ENCODE measurements at regions not wholly inside any gene's neighbourhood (a gene's known extent, or its start where the extent isn't known, plus 50 kb on each side); places are given as distances from the start of the nearest gene placed in this dataset.

GRCh38 chr2:16214391-16214790 lies 274.0 kb downstream of the MYCN start:
- intact Hi-C loops (cut with DNase I), result no loop called here
- no peak for ATAC-seq
- DNase-seq, result no peak

GRCh38 chr2:16212321-16212720 lies 272.0 kb downstream of the MYCN start:
- intact Hi-C loops (cut with DNase I), result no loop called here
- no peak for DNase-seq
- no peak for ATAC-seq

GRCh38 chr2:16211341-16211740 lies 271.0 kb downstream of the MYCN start:
- DNase-seq (no peak), ATAC-seq (no peak)
- intact Hi-C loops (cut with DNase I), result no loop called here

- intact Hi-C loops (cut with DNase I), result no loop called here
- no peak for DNase-seq
- ATAC-seq, result no peak
These were observed 270.5 kb downstream of the MYCN start for GRCh38 chr2:16210841-16211240.

GRCh38 chr2:16209799-16210198 lies 269.4 kb downstream of the MYCN start:
- DNase-seq (no peak), ATAC-seq (no peak)
- intact Hi-C loops (cut with DNase I), result no loop called here

DNA sequence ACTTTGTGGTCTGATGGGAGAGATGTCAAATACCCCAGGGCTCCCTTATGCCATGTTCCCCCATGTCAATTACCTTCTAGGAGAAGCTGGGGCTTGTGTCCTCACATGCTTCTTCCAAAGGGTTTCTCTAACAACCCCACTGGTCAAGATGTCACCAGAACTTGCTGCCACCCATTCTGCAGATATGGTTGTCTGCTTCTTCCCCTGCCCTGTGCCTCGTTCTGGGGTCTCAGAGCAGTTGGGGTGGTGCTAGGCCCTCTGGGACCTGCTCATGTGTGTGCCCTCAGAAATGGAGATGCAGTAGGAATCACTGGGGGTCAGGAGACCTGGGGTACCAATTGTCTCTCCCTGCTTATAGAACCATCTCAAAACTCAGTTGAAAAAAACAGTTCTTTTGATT lies 268.6 kb downstream of the MYCN start:
- intact Hi-C loops (cut with DNase I), result no loop called here
- DNase-seq (no peak), ATAC-seq (no peak)

DNA sequence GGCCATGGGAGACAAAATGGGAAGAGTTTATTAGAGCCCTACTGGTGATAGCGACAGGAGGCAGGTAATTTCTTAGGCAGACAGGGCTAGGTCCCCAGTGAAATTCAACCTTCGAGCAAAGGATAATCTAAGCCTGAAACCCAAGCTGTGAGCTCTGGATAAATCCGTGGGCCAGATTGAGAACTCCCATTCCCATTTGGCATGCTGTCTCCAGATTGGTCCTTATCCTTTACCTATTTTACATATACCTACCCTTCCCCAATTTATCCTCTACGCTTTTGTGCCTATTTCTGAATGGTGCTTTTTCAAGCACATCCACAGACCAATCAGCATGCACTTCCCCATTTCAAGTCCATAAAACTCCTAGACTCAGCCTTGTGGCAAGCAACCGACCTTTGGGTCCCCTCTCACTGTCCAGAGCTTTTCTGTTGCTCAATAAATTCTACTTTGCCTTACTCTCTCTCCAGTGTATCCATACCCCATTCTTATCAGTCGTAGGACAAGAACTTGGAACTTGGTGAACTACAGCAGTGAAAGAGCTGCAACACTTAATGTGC lies 268.0 kb downstream of the MYCN start:
- intact Hi-C loops (cut with DNase I), result no loop called here
- no peak for ATAC-seq

GRCh38 chr2:16207611-16208010 lies 267.3 kb downstream of the MYCN start:
- intact Hi-C loops (cut with DNase I), result no loop called here
- DNase-seq (no peak), ATAC-seq (no peak)

More for the DNA sequence above, 268.0 kb downstream of the MYCN start:
- no peak for DNase-seq

DNA sequence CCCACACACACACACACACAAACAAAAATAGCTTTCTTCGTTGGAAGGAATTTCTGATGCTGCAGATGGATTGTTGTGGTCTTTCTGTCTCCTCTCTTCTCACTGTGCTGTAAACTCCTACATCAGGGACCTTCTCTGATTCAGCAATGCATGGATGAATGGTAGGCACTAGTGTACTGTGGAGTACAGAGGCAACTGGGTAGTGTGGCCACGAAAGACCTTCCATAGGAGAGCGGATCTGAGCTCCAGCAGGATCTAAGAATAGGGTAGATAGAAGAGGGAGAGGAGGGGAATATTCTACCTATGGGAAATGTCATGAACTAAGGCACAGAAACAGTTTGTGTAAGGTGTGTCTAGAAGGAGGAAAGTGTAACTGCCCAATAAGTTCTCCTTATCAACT lies 266.8 kb downstream of the MYCN start:
- DNase-seq (no peak), ATAC-seq (no peak)
- intact Hi-C loops (cut with DNase I), result no loop called here

DNA sequence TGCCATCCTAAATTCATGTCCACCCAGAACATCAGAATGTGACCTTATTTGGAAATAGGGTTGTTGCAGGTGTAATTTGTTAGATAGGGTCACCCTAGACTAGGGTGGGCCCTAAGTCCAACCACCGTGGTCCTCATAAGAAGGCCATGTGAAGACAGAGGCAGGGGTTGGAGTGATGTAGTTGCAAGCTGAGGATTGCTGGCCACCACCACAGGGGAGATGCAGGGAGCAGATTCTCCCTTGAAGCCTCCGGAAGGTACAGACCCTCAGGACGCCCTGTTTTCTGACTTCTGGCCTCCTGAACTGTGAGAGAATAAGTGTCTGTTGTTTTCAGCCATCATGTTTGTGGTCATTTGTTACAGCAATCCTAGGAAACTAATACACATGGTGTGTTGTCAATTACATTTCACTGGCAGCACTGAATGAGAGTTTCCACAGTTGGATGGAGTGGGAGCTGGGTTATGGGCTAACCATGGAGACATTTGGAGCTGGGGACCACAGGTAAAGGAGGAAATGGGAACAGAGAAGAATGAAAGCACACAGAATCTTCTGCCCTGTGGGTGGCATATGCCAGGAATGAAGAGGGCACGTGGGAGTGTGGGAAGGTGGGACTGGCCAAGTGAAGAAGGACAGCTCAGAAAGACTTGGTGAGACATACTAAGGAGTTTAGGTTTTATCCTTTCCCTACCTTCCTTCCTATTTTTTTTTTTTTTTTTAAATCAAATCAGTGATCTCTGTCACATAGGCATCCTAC lies 266.0 kb downstream of the MYCN start:
- DNase-seq, result no peak

GRCh38 chr2:16205631-16206030 lies 265.3 kb downstream of the MYCN start:
- intact Hi-C loops (cut with DNase I), result no loop called here
- DNase-seq (no peak), ATAC-seq (no peak)

More for the DNA sequence above, 266.0 kb downstream of the MYCN start:
- intact Hi-C loops (cut with DNase I), result no loop called here
- no peak for ATAC-seq

GRCh38 chr2:16204886-16205620 lies 264.7 kb downstream of the MYCN start:
- DNase-seq (no peak), ATAC-seq (no peak)
- intact Hi-C loops (cut with DNase I), result no loop called here

DNA sequence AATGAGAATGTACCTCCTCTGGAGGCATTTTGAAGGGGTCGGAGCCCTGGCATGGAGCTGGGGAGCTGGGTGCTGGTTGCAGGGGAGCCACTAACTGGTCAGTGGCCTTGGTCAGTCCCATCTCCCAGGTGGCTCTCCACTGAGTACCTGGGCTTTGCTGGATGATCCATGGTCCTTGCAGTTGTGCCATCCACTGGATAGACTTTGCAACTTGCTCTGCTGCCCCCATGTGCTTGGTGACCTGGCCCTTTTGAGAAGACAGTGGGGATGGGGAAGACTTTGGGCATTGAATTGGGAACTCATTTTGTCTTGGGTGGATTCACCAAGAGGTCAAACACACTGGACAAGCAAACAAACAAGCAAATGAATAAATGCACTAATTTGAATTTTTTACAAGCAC lies 263.9 kb downstream of the MYCN start:
- intact Hi-C loops (cut with DNase I), result no loop called here
- DNase-seq, result no peak

GRCh38 chr2:16203691-16204090 lies 263.3 kb downstream of the MYCN start:
- no peak for DNase-seq
- ATAC-seq, result no peak
- intact Hi-C loops (cut with DNase I), result no loop called here

More for the DNA sequence above, 263.9 kb downstream of the MYCN start:
- no peak for ATAC-seq

GRCh38 chr2:16203069-16203468 lies 262.7 kb downstream of the MYCN start:
- intact Hi-C loops (cut with DNase I), result no loop called here
- no peak for DNase-seq
- ATAC-seq, result no peak

DNA sequence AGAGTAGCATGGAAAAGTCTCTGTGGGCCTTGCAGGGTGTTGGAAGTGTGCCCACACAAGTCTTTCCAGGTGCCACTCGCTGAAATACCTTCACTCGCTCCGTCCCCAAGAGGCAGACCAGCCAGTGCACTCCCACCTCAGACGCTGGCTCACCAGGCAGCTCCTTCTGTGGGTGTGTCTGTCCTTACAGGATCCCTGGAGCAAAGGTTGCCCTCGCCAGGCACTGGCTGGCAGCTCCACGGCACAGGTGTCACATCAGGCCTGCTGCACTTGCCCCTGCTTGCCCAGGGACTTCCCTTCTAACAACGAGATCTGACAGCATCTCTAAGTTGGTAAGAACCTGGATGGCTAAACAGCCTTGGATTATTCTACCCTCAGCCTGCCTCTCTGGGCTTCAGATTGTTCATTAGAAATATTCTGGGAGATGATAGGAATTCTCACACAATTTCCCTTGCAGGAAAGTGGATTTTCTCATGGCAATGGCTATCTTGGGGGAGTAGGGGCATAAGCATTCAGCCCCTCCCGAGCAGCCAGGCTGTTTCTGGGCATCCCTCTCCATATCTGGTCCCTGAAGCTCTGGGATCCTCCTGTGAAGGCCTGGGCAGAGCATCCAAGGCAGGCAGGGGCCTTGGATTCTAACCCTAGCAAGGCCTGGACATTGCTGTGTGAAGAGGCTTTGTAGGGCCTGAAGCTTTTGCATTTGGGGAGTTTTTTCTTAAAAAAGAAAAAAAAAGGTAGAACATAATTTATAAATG lies 262.1 kb downstream of the MYCN start:
- DNase-seq, result no peak
- intact Hi-C loops (cut with DNase I), result no loop called here
- ATAC-seq, result no peak

DNA sequence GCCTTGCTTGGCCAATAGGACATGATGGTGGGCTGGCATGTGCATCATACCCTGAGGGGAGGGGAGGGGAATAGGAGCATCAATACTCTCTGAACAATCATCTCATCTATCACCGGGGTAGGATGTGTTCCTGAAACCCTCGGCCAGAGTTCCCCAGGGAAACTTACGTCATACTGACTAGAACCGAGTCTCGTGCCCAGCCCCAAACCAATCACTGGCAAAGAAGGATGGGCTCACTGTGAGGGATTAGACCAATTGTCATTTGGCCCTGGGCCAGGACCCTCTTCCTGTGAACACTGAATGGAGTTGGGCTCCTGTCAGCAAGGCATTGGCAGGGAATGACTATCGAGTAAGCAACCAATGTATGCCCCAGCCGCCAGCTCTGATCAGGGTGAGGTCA lies 261.5 kb downstream of the MYCN start:
- no peak for ATAC-seq
- no peak for DNase-seq
- intact Hi-C loops (cut with DNase I), result no loop called here

DNA sequence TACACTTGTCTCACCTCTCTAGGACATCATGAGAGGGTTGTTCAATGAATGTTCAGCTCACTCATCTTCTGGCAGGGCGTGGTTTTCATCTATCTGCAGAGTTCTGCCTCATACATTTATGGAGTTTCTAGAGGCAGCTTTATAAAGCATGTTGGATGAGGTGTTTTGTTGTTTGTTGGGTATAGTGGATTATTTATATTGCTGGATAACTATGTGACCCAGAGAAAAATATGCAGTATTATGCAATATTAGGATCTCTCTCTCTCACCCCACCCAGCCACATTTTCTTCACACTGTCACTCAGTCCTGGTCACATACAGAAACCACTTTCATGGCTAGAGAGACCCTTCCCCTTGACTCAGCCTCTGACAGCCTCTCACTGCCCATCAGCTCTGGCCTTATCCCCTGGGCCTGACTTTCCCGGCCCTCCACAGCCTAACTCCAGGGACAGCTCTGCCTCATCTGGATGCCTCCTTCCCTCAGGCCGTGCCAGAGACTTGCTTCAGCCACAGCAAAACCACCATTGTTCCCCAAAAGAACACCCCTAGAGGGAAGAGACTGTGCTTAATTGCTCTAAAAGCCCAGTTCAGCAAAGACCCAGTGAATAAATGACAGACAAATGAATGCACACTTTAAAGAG lies 260.3 kb downstream of the MYCN start:
- intact Hi-C loops (cut with DNase I), result no loop called here
- ATAC-seq (no peak), DNase-seq (no peak)

DNA sequence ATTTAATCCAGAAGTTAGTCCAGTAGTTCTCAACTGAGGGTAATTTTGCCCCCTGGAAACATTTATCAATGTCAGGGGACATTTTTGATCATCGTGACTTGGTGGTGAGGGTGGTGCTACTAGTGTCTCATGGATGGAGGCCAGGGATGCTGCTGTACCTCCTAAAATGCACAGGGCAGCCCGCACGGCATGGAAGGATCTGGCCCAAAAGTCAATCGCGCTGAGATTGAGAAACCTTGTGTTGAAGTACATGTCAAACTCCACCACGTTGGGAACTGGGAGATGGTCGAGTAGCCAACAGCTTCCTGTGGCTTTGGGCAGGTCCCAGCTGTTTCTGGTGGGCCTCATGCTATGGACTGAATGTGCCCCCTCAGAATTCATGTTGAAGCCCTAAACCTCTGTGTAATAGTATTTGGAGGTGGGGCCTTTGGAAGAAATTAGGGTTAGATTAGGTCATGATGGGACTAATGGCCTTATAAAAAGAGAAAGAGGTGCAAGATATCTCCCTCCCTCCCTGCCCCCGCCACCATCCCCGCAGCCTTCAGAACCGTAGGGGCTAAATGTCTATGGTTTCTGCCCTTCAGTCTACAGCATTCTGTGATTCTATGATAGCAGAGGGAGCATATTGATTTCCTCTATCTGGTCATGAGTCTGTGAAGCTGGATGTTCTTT lies 259.7 kb downstream of the MYCN start:
- intact Hi-C loops (cut with DNase I), result no loop called here
- ATAC-seq (no peak), DNase-seq (no peak)

All from left cardiac atrium (tissue), 4 donors.